ENCODE measurements at regions not wholly inside any gene's neighbourhood (a gene's known extent, or its start where the extent isn't known, plus 50 kb on each side); places are given as distances from the start of the nearest gene placed in this dataset.
"Not testable (repeated sequence)": the region's sequence is repeated elsewhere in the genome, so short reads cannot be mapped to it uniquely, and the experiment has no call there.

DNA sequence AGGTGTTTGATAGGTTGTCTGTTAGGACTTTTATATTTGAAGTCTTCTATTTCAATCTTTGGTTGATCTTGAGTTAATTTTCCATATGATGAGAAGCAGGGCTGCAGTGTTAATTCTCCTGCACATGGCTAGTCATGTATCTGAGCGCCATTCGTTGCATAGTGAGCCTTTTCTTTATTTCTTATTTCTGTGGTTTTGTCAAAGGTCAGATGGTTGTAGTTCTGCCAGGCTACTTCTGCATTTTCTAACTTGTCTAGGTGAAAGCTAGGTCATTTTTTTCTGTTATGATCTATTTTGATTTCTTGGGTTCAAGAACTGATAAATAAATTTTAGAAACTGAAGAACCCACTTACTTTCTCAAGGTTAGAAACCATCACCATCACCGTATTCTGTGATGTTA is 56.7 kb downstream of the CCDC74A start:
- DNase-seq (ENCODE audit: low read depth): no peak

DNA sequence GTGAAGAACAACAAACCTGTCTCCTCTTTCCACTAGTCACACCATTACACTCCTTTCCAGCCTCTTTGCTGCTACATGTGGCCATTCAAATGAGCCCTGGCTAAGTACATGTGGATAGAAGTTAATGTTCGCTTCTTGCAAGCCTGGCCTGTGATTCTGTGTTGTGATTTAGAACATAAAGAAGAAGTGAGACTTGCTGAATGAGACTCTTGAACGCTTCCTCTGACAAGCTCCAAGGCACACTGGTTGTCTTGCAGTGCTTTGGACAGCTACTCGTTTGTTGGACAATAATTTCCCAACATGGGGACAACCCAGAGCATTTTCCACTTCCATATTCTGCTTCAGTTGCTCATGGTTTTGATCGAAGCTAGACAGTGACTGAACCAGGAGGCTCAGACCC is 57.3 kb downstream of the CCDC74A start:
- no peak for DNase-seq (ENCODE audit: low read depth)

DNA sequence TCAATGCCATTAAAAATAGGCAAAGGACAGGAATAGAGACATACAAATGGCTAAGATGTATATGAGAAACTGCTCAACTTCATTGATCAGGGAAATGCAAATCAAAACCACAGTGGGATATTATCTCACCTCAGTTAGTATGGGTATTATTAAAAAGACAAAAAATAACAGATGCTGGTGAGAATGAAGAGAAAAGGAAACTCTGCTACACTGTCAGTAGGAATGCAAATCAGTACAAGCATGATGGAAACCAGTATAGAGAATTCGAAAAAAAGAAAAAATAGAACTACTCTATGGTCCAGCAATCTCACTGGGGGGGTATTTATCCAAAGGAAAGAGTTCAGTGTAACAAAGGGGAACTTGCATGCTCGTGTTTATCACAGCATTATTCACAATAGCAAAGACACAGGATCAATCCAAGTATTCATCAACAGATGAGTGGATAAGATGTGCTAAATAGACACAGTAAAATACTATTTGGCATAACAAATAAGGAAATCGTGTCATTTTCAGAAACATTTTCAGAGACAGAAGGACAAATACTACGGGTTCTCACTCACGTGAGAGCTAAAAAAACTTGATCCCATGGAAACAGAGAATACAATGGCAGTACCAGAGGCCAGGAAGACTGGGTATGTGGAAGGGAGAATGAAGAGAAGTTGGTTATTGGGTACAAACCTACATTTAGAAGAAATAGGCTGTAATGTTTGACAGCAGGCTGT is 60.6 kb downstream of the CCDC74A start:
- DNase-seq (ENCODE audit: low read depth): no peak

DNA sequence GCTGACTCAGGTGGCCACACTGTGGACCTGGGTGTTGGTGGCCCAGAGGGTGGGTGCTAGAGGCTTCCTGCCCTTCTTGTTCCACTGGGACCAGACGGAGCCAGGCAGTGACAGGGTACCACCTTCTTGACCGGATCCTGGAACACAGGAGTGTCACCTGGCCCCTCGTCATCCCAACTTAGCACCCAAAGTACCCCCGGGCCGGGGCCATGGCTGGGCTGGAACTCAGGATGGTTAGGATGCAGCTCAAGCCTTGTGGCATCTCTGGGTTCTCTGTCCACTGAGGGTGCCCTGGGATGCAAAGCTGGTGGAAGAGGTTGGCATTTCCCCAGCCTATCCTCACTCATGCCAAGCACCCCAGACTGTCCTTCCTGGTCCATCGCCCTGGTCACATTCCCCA is 61.4 kb downstream of the CCDC74A start:
- DNase-seq (ENCODE audit: low read depth): not testable (repeated sequence)

DNA sequence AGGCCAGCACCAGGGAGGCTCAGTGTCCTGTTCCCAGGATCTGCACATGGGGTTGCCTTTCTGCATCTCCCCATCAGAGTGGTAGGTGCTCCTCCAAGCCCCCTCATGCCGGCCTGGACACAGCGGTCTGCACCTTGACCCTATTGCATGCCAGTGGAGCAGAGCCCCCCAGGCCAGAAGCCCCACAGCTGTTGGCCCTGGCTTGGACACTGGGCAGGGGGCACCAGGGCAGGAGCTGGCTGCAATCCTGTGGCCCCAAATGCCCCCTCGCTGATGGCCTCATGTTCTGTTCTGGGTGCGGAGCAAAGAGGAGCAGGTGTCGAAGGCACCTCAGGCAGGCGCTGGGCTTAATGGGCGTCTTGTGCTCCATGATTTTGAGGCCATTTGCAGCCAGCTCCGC is 62.7 kb downstream of the CCDC74A start:
- no peak for DNase-seq (ENCODE audit: low read depth)

DNA sequence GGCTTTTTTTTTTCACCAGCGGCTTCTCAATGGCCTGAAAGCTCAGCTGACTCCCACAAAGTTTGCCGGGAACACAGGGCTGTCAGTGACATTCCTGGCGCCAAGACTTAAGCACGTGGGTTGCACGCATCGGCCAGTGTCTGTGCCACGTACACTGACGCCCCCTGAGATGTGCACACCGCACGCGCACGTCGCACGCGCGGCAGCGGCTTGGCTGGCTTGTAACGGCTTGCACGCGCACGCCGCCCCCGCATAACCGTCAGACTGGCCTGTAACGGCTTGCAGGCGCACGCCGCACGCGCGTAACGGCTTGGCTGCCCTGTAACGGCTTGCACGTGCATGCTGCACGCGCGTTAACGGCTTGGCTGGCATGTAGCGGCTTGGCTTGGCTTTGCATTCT is 63.2 kb downstream of the CCDC74A start:
- no peak for DNase-seq (ENCODE audit: low read depth)

DNA sequence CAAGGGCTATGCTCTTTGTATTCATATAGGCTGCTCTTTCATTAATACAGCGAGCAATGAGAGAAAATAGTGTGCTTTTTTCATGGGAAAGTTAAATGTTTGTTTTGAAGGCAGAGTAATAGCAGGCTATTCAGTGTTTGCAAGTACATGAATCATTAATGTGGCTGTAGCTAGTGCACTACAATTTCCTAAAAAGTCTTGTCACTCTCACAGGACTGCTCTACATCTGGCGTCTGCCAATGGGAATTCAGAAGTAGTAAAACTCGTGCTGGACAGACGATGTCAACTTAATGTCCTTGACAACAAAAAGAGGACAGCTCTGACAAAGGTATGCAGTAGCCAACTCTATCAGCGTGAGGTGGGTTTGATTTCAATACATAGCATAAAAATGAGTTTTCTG is 68.9 kb downstream of the CCDC74A start:
- DNase-seq (ENCODE audit: low read depth): not testable (repeated sequence)

DNA sequence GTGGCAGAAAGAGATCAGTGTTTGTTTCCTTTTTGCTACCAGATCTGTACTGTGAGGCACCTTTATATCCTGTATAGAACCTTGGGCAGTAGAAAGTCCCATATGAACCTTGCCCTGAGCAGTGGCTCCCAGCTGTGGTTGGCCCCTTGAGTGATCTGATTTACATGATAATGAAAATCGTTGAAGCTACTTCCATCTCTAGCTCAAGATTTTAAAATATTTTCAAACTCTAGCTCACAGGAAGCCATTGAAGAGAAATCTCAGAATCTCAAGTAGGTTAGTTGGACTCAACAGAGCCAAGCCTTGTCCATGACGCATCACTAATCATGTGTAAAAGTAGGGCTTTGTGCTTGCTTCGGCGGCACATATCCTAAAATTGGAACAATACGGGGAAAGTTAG is 74.8 kb downstream of the CCDC74A start:
- not testable (repeated sequence) for DNase-seq (ENCODE audit: low read depth)

DNA sequence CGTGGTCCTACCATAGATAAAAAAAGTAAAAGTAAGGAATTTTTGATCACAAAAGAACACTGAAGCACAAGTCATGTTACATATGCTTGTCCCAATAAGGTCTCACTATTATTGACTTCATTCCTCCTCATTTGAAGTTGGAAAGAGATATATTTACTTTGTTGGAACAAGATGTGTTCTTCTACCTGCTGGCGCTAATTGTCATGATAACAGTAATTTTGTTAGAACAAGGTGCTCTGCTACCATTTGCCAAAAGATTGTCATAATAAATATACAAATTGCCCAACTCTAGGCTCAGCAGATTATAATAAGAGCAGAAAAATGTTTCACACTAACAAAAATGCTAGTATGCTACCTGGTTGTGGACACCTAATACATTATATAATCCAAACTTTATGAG is 77.0 kb downstream of the CCDC74A start:
- DNase-seq (ENCODE audit: low read depth): not testable (repeated sequence)

DNA sequence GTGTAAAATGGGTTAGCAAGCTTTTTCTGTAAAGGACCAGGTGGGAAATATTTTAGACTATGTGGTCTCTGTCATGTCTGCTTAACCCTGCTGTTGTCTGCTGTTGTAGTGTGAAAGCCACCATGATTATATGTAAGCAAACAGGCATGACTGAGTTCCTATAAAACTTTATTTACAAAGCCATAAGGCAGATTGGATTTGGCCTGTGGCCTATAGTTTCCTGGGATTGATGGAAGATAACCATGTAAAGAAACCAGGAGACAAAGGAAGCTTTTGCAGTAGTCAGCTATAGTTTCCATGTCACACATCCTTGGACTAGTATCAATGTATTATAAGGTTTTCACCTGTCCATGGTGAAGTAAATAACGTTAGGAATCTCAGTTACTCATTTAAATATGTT is 78.7 kb downstream of the CCDC74A start:
- DNase-seq (ENCODE audit: low read depth): not testable (repeated sequence)

DNA sequence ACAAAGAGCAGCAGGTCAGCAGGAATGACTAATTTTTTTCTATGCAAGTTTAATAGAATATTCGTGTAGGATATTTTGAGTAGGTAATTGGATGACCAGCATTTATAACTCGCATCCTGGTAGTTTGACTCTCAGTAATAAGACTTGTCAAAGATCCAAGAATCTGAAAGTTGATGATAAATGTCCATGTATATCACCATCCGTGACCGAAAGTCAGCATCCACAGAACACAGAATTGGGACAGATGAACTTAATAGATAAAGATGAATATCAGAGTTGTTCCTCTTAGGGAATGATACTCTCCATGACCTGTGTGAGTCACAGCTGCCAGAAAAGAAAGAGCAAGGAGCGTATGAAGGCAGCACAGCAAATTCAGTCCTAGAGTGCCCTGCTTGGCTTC is 79.4 kb downstream of the CCDC74A start:
- not testable (repeated sequence) for DNase-seq (ENCODE audit: low read depth)

DNA sequence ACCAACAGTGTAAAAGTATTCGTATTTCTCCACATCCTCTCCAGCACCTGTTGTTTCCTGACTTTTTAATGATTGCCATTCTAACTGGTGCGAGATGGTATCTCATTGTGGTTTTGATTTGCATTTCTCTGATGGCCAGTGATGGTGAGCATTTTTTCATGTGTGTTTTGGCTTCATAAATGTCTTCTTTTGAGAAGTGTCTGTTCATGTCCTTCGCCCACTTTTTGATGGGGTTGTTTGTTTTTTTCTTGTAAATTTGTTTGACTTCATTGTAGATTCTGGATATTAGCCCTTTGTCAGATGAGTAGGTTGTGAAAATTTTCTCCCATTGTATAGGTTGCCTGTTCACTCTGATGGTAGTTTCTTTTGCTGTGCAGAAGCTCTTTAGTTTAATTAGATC is 86.9 kb downstream of the CCDC74A start:
- DNase-seq (ENCODE audit: low read depth): not testable (repeated sequence)

DNA sequence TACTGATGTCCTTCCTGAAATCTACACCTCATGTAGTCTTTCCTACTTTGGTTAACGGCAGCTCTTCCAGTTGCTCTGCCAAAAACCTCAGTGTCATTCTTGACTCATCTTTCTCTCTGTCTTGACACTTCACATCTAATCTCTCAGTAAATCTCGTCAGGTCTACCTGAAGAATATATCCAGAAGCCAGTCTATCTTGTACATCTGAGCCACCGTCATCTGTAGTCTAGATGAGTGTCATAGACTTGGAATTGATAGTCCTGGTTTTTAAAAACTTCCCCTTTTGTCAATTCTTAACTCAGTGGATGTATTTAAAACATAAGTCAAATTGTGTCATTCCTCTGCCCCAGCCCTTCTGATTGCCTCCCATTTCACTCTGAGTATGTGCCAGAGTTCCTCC is 90.6 kb downstream of the CCDC74A start:
- not testable (repeated sequence) for DNase-seq (ENCODE audit: low read depth)

DNA sequence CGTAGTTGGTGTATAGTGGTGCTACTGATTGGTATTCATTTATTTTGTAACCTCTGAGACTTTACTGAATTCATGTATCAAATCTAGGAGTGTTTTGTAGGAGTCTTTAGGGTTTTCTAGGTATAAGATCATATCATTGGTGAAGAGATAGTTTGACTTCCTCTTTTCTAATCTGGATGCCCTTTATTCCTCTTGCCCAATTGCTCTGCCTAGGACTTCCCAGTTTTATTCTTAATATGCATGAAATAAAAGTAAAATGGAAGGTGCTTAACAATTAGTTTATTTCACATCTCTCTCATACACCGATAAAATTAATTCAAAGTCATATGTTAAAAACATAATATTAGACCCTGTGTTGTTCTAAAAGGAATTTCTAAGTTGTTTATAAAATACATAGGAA is 95.2 kb downstream of the CCDC74A start:
- not testable (repeated sequence) for DNase-seq (ENCODE audit: low read depth)

DNA sequence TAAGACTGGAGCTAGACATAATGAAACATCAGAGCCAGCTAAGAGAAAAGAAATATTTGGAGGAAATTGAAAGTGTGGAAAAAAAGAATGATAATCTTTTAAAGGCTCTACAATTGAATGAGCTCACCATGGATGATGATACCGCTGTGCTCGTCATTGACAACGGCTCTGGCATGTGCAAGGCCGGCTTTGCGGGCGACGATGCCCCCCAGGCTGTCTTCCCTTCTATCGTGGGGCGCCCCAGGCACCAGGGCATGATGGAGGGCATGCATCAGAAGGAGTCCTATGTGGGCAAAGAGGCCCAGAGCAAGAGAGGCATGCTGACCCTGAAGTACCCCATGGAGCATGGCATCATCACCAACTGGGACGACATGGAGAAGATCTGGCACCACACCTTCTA is 98.3 kb downstream of the CCDC74A start:
- DNase-seq (ENCODE audit: low read depth): not testable (repeated sequence)

DNA sequence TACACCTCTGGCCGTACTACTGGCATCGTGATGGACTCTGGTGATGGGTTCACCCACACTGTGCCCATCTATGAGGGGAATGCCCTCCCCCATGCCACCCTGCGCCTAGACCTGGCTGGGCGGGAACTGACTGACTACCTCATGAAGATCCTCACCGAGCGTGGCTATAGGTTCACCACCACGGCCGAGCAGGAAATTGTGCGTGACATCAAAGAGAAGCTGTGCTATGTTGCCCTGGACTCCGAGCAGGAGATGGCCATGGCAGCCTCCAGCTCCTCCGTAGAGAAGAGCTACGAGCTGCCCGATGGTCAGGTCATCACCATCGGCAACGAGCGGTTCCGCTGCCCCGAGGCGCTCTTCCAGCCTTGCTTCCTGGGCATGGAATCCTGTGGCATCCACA is 98.9 kb downstream of the CCDC74A start:
- DNase-seq (ENCODE audit: low read depth): not testable (repeated sequence)

DNA sequence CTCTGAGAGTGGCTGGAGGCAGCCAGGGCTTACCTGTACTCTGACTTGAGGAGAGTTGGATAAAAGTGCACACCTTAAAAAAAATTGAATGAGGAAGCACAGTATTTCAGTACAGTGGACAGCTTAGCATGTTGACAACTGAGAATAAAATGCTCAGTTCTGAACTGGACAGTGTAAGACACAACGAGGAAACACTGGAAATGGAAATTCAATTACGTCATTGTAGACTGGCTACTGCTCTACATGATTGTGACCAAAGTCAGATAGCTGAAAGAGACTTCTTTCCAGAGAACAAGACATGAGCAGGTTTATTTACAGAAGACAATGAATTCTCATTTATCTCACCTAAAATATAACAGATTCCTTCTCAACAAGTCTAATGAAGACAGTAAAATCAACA is 100.1 kb downstream of the CCDC74A start:
- DNase-seq (ENCODE audit: low read depth): not testable (repeated sequence)

DNA sequence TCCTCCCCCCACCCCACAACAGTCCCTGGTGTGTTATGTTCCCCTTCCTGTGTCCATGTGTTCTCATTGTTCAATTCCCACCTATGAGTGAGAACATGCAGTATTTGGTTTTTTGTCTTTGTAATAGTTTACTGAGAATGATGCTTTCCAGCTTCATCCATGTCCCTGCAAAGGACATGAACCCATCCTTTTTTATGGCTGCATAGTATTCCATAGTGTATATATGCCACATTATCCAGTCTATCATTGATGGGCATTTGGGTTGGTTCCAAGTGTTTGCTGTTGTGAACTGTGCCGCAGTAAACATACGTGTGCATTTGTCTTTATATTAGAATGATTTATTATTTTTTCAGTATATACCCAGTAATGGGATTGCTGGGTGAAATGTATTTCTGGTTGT is 104.0 kb downstream of the CCDC74A start:
- not testable (repeated sequence) for DNase-seq (ENCODE audit: low read depth)

DNA sequence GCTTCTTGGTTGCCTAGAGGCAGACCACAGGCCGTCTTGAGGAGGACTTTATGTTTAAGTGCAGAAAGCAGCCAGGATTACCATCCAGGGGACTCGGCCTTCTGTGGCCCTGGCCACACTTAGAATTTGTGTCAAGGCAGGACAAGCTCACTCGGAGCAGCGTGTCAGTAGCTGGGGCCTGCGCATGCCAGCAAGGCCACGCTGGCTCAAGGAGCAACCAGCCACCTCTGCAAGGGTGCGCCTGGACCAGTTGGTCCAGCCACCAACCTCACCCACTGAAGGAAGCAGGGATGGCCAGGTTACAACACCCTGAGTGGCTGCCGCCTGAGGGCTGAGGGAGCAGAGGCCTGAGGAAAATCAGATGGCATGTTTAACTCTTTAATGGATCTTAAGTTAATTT is 105.7 kb downstream of the CCDC74A start:
- DNase-seq (ENCODE audit: low read depth): not testable (repeated sequence)

DNA sequence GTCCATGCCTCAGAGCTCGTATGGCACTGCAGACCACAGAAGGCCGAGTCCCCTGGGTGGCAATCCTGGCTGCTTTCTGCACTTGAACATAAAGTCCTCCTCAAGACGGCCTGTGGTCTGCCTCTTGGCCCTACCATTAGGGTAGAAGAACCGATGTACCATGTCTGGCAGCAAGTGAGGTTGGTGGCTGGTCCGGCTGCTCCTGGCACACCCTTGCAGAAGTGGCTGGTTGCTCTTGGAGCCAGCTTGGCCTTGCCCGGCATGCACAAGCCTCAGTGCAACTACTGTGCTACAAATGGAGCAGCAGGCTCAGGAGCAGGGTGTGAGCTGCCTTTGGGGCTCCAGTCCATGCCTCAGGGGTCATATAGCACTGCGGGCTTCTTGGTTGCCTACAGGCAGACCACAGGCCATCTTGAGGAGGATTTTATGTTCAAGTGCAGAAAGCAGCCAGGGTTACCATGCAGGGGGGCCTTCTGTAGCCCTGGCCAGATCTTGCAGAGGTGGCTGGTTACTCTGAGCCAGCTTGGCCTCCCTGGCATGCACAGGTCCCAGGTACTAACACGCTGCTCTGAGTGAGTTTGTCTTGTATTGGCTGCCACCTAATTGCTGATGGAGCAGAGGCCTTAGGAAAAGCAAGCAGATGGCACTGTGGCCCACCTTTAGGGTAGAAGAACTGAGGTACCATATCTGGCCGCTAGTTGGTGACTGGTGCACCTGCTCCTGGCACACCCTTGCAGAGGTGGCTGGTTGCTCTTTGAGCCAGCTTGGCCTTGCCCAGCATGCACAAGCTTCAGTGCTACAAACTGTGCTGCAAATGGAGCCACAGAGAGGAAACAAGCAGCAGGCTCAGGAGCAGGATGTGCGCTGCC is 106.4 kb downstream of the CCDC74A start:
- not testable (repeated sequence) for DNase-seq (ENCODE audit: low read depth)

DNA sequence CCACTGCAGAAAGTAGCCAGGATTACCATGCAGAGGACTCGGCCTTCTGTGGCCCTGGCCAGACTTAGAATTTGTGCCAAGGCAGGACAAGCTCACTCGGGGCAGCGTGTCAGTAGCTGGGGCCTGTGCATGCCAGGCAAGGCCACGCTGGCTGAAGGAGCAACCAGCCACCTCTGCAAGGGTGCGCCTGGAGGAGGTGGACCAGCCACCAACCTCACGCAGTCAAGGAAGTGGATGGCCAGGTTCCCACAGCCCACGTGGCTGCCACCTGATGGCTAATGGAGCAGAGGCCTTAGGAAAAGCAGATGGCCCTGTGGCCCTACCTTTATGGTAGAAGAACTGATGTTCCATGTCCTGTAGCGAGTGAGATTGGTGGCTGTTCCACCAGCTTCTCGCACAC is 107.9 kb downstream of the CCDC74A start:
- no peak for DNase-seq (ENCODE audit: low read depth)

DNA sequence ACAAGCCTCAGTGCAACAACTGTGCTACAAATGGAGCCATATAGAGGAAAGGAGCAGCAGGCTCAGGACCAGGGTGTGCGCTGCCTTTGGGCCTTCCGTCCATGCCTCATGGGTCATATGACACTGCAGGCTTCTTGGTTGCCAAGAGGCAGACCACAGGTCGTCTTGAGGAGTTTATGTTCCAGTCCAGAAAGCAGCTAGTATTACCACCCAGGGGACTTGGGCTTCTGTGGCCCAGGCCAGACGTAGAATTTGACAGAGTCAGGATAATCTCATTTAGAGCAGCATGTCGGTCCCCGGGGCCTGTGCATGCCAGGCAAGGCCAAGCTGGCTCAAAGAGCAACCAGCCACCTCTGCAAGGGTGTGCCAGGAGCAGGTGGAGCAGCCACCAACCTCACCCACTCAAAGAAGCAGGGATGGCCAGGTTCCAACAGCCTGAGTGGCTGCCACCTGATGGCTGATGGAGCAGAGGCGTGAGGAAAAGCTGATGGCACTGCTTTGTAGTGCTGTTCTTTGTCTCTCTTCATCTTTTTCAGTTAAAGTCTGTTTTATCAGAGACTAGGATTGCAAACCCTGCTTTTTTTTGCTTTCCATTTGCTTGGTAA is 109.1 kb downstream of the CCDC74A start:
- DNase-seq (ENCODE audit: low read depth): not testable (repeated sequence)
